Type B pancreatic cell (in vitro differentiated cells): ENCODE measurements at regions not wholly inside any gene's neighbourhood (a gene's known extent, or its start where the extent isn't known, plus 50 kb on each side); places are given as distances from the start of the nearest gene placed in this dataset.

ENCODE experiments used
- DNase-seq: peaks from one replicate; pipeline ENCODE4 v3.0.0; 2021; ENCODE audit warnings: mixed read lengths; ENCODE audit not compliant: unreplicated experiment; ENCODE audit errors: extremely low spot score
- H3K27ac Mint-ChIP-seq: 2 replicates; pipeline ENCODE4 v1.8.0; 2021; ENCODE audit warnings: mild to moderate bottlenecking, mixed read lengths
- H3K27me3 Mint-ChIP-seq: 2 replicates; pipeline ENCODE4 v1.8.0; 2021; ENCODE audit warnings: mixed read lengths
- H3K36me3 Mint-ChIP-seq: 2 replicates; pipeline ENCODE4 v1.8.0; 2021; ENCODE audit warnings: mixed read lengths
- H3K4me1 Mint-ChIP-seq: one replicate; pipeline ENCODE4 v1.8.0; 2021; ENCODE audit warnings: mixed read lengths; ENCODE audit not compliant: unreplicated experiment
- H3K4me3 Mint-ChIP-seq: 2 replicates; pipeline ENCODE4 v1.8.0; 2021; ENCODE audit warnings: mild to moderate bottlenecking, mixed read lengths
- H3K9me3 Mint-ChIP-seq: 2 replicates; pipeline ENCODE4 v1.8.0; 2021; ENCODE audit warnings: mixed read lengths
- TF ChIP-seq, protein P1 (sequence below): fragments of 200-600 bp; sonication (generic); conservative IDR thresholded peaks from 2 replicates; pipeline ENCODE4 v1.5.0; 2021; ENCODE audit warnings: antibody characterized with exemption, mild to moderate bottlenecking

DNA sequence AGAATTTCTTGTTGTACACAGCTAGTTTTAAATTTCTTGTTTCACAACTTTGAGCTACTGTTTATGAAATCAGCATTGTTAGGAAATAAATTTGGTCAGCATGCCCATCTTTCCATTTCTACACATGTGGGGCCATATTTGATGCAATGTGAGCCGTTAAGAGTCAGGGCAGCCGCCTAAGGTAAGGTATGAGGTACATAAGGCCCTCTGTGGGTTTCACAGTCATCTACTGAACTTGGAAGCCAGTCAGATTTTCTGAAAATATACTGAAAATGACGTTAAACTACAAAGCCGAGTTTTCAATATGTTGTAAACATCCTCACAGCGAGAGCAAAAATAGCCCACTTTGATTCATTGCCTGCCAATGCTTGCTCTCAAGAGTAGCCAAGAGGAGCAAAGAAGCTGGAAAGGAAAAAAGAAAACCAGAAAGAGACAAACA lies 94.7 kb upstream of the PDZRN3 start:
- H3K4me3 Mint-ChIP-seq = no peak overlapping the region
- peaks cover 16% of the 10 kb centered on the region for H3K4me1 Mint-ChIP-seq
- TF ChIP-seq, protein P1, sequence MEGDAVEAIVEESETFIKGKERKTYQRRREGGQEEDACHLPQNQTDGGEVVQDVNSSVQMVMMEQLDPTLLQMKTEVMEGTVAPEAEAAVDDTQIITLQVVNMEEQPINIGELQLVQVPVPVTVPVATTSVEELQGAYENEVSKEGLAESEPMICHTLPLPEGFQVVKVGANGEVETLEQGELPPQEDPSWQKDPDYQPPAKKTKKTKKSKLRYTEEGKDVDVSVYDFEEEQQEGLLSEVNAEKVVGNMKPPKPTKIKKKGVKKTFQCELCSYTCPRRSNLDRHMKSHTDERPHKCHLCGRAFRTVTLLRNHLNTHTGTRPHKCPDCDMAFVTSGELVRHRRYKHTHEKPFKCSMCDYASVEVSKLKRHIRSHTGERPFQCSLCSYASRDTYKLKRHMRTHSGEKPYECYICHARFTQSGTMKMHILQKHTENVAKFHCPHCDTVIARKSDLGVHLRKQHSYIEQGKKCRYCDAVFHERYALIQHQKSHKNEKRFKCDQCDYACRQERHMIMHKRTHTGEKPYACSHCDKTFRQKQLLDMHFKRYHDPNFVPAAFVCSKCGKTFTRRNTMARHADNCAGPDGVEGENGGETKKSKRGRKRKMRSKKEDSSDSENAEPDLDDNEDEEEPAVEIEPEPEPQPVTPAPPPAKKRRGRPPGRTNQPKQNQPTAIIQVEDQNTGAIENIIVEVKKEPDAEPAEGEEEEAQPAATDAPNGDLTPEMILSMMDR = no peak
- H3K36me3 Mint-ChIP-seq = no peaks in the 10 kb centered on the region
- DNase-seq = no peak
- H3K27me3 Mint-ChIP-seq = no peaks in the 10 kb centered on the region
- peaks cover 4% of the 10 kb centered on the region for H3K9me3 Mint-ChIP-seq
- H3K27ac Mint-ChIP-seq = peak overlapping the region; percentile 77

- TF ChIP-seq, protein P1 = no peak
- peak overlapping the region; percentile 77 for H3K27ac Mint-ChIP-seq
- no peaks in the 10 kb centered on the region for H3K27me3 Mint-ChIP-seq
- H3K4me1 Mint-ChIP-seq = peaks cover 16% of the 10 kb centered on the region
- H3K4me3 Mint-ChIP-seq = peak overlapping the region; percentile 5
- no peaks in the 10 kb centered on the region for H3K36me3 Mint-ChIP-seq
- DNase-seq = no peak
- no peaks in the 10 kb centered on the region for H3K9me3 Mint-ChIP-seq
Measured at GRCh38 chr3:73718326-73719110, 93.8 kb upstream of the PDZRN3 start.

- peaks cover 16% of the 10 kb centered on the region for H3K4me1 Mint-ChIP-seq
- H3K4me3 Mint-ChIP-seq = no peak overlapping the region
- H3K36me3 Mint-ChIP-seq = no peaks in the 10 kb centered on the region
- peaks cover 6% of the 10 kb centered on the region for H3K27me3 Mint-ChIP-seq
- H3K9me3 Mint-ChIP-seq = no peaks in the 10 kb centered on the region
- H3K27ac Mint-ChIP-seq = no peak overlapping the region
- TF ChIP-seq, protein P1 = no peak
- no peak for DNase-seq
Measured at GRCh38 chr3:73716418-73716817, 91.7 kb upstream of the PDZRN3 start.

GRCh38 chr3:73710340-73710739 lies 85.6 kb upstream of the PDZRN3 start:
- Mint-ChIP-seq H3K4me3 (no peak overlapping the region), H3K9me3 (no peaks in the 10 kb centered on the region), H3K27ac (no peak overlapping the region), H3K27me3 (peaks cover 8% of the 10 kb centered on the region), H3K36me3 (no peaks in the 10 kb centered on the region), H3K4me1 (peaks cover 20% of the 10 kb centered on the region)
- DNase-seq = no peak
- TF ChIP-seq, protein P1 = no peak

GRCh38 chr3:73709712-73710111 lies 85.0 kb upstream of the PDZRN3 start:
- Mint-ChIP-seq H3K27me3 (peaks cover 8% of the 10 kb centered on the region), H3K36me3 (no peaks in the 10 kb centered on the region), H3K4me1 (peaks cover 20% of the 10 kb centered on the region), H3K9me3 (no peaks in the 10 kb centered on the region), H3K4me3 (no peak overlapping the region), H3K27ac (no peak overlapping the region)
- TF ChIP-seq, protein P1 = no peak
- no peak for DNase-seq
